HEK293 (cell line): ENCODE measurements at regions not wholly inside any gene's neighbourhood (a gene's known extent, or its start where the extent isn't known, plus 50 kb on each side); places are given as distances from the start of the nearest gene placed in this dataset.
A peak's percentile ranks its signal among the peaks of the same experiment; 100 is the strongest.

ENCODE experiments used
- OSR2 ChIP-seq: fragments of 450-650 bp; formaldehyde crosslinking; IDR thresholded peaks from 2 replicates; pipeline ENCODE4 v1.5.1; 2016; ENCODE audit warnings: missing biosample characterization, missing genetic modification characterization
- PATZ1 ChIP-seq: fragments of 450-650 bp; formaldehyde crosslinking; IDR thresholded peaks from 2 replicates; pipeline ENCODE4 v1.5.1; 2016; ENCODE audit warnings: missing biosample characterization, missing genetic modification characterization
- REST ChIP-seq: fragments of 450-650 bp; formaldehyde crosslinking; IDR thresholded peaks from 2 replicates; pipeline ENCODE4 v1.5.1; 2016; ENCODE audit warnings: missing biosample characterization, missing genetic modification characterization
- ZBTB10 ChIP-seq: fragments of 450-650 bp; formaldehyde crosslinking; IDR thresholded peaks from 2 replicates; pipeline ENCODE4 v1.5.1; 2016; ENCODE audit warnings: missing biosample characterization, missing genetic modification characterization
- ZFHX2 ChIP-seq: fragments of 450-650 bp; formaldehyde crosslinking; conservative IDR thresholded peaks from 2 replicates; pipeline ENCODE4 v1.5.1; 2016; ENCODE audit warnings: missing biosample characterization, missing genetic modification characterization
- ZNF138 ChIP-seq: fragments of 450-650 bp; formaldehyde crosslinking; IDR thresholded peaks from 2 replicates; pipeline ENCODE4 v1.5.1; 2016; ENCODE audit warnings: missing biosample characterization, missing genetic modification characterization, borderline replicate concordance
- ZNF214 ChIP-seq: fragments of 450-650 bp; formaldehyde crosslinking; IDR thresholded peaks from 2 replicates; pipeline ENCODE4 v1.5.1; 2017; ENCODE audit warnings: missing biosample characterization, mild to moderate bottlenecking, missing genetic modification characterization, borderline replicate concordance
- ZNF335 ChIP-seq: fragments of 450-650 bp; formaldehyde crosslinking; conservative IDR thresholded peaks from 2 replicates; pipeline ENCODE4 v1.5.1; 2016; ENCODE audit warnings: missing biosample characterization, missing genetic modification characterization
- ZNF354C ChIP-seq: fragments of 450-650 bp; formaldehyde crosslinking; IDR thresholded peaks from 2 replicates; pipeline ENCODE4 v1.5.1; 2016; ENCODE audit warnings: missing biosample characterization, missing genetic modification characterization, low read depth, borderline replicate concordance
- ZNF423 ChIP-seq: fragments of 450-650 bp; formaldehyde crosslinking; IDR thresholded peaks from 2 replicates; pipeline ENCODE4 v1.5.1; 2016; ENCODE audit warnings: missing biosample characterization, missing genetic modification characterization
- ZNF488 ChIP-seq: fragments of 450-650 bp; formaldehyde crosslinking; IDR thresholded peaks from 2 replicates; pipeline ENCODE4 v1.5.1; 2016; ENCODE audit warnings: missing biosample characterization, missing genetic modification characterization
- ZNF555 ChIP-seq: fragments of 450-650 bp; formaldehyde crosslinking; conservative IDR thresholded peaks from 2 replicates; pipeline ENCODE4 v1.5.1; 2017; ENCODE audit warnings: missing biosample characterization, mild to moderate bottlenecking, missing genetic modification characterization, inconsistent platforms
- ZNF561 ChIP-seq: fragments of 450-650 bp; IDR thresholded peaks from 2 replicates; pipeline ENCODE4 v1.5.1; 2018; ENCODE audit warnings: missing biosample characterization, missing genetic modification characterization, borderline replicate concordance
- ZNF629 ChIP-seq: fragments of 450-650 bp; formaldehyde crosslinking; IDR thresholded peaks from 2 replicates; pipeline ENCODE4 v1.5.1; 2017; ENCODE audit warnings: missing biosample characterization, missing genetic modification characterization
- ZNF639 ChIP-seq: fragments of 450-650 bp; formaldehyde crosslinking; IDR thresholded peaks from 2 replicates; pipeline ENCODE4 v1.5.1; 2016; ENCODE audit warnings: missing biosample characterization, missing genetic modification characterization
- ZNF670 ChIP-seq: fragments of 450-650 bp; formaldehyde crosslinking; IDR thresholded peaks from 2 replicates; pipeline ENCODE4 v1.5.1; 2016; ENCODE audit warnings: missing biosample characterization, missing genetic modification characterization, low read depth
- ZNF692 ChIP-seq: fragments of 450-650 bp; formaldehyde crosslinking; IDR thresholded peaks from 2 replicates; pipeline ENCODE4 v1.5.1; 2016; ENCODE audit warnings: missing biosample characterization, missing genetic modification characterization
- ZSCAN4 ChIP-seq: fragments of 450-650 bp; formaldehyde crosslinking; IDR thresholded peaks from 2 replicates; pipeline ENCODE4 v1.5.1; 2017; ENCODE audit warnings: missing biosample characterization, missing genetic modification characterization

- TF ChIP-seq PATZ1 (tag by site-specific recombination): 0 out of 2 replicates have a peak, but pooled peaks have one; percentile 17
- TF ChIP-seq REST (tag by site-specific recombination): no peak
- no peak; the same call in 1 of the 2 replicates for TF ChIP-seq ZFHX2
- peak; percentile 32; the same call in 1 of the 2 replicates for TF ChIP-seq ZNF692
- TF ChIP-seq ZNF335 (tag by site-specific recombination): no peak
- no peak for TF ChIP-seq ZSCAN4 (tag by site-specific recombination)
- 0 out of 2 replicates have a peak, but pooled peaks have one; percentile 51 for TF ChIP-seq ZNF639 (tag by site-specific recombination)
- no peak for TF ChIP-seq ZNF561 (tag by site-specific recombination)
- TF ChIP-seq ZBTB10: no peak
- TF ChIP-seq ZNF423 (tag by site-specific recombination): no peak
- TF ChIP-seq ZNF555 (tag by site-specific recombination): no peak
- TF ChIP-seq ZNF214: no peak
- peak; percentile 67 for TF ChIP-seq ZNF629 (tag by site-specific recombination)
- no peak for TF ChIP-seq ZNF670 (tag by site-specific recombination)
- TF ChIP-seq ZNF354C (tag by site-specific recombination): no peak
- no peak for TF ChIP-seq ZNF488 (tag by site-specific recombination)
- TF ChIP-seq OSR2 (tag by site-specific recombination): peak; percentile 68; the same call in 1 of the 2 replicates
- TF ChIP-seq ZNF138 (tag by site-specific recombination): no peak
Observed at GRCh38 chr5:2149195-2149539, 266.4 kb upstream of the IRX4 start (continued).
